ENCODE measurements at regions not wholly inside any gene's neighbourhood (a gene's known extent, or its start where the extent isn't known, plus 50 kb on each side); places are given as distances from the start of the nearest gene placed in this dataset.

DNA sequence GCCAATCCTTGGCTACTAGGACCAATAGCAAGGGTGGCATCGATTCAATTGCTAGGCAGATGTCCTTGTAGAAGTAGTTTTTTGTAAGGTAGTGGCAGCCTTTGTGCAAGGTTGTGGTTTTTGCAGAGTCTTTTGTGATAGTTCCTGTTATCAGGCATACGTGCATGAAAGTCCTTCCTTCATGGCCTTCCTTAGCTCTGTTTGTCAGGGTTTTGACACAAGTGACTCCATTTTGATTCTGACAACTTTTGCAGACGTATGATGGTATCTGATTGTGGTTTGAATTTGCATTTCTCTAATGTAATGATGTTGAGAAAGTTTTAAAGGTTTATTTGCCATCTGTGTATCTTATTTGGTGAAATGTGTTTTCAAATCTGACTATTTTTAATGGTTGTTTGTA lies 71.8 kb upstream of the SYPL1 start:
- Histone ChIP-seq H3K27ac (no peak overlapping the region), H3K4me1 (peaks cover 0 to 16% (median 6%) of the 10 kb centered on the region in 4 donors), H3K27me3 (no peaks in the 10 kb centered on the region), H3K36me3 (no peaks in the 10 kb centered on the region), H3K9me3 (no peaks in the 10 kb centered on the region), H3K4me3 (no peak overlapping the region)
- TF ChIP-seq, protein P1, sequence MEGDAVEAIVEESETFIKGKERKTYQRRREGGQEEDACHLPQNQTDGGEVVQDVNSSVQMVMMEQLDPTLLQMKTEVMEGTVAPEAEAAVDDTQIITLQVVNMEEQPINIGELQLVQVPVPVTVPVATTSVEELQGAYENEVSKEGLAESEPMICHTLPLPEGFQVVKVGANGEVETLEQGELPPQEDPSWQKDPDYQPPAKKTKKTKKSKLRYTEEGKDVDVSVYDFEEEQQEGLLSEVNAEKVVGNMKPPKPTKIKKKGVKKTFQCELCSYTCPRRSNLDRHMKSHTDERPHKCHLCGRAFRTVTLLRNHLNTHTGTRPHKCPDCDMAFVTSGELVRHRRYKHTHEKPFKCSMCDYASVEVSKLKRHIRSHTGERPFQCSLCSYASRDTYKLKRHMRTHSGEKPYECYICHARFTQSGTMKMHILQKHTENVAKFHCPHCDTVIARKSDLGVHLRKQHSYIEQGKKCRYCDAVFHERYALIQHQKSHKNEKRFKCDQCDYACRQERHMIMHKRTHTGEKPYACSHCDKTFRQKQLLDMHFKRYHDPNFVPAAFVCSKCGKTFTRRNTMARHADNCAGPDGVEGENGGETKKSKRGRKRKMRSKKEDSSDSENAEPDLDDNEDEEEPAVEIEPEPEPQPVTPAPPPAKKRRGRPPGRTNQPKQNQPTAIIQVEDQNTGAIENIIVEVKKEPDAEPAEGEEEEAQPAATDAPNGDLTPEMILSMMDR (IDR thresholded peaks at IDR 0.05) = no peak
- DNase-seq = no peak
- intact Hi-C loops (cut with DNase I; ENCODE audit: low total_unique reads) = no loop called here

- Histone ChIP-seq H3K36me3 (no peaks in the 10 kb centered on the region), H3K9me3 (no peaks in the 10 kb centered on the region), H3K27ac (no peak overlapping the region), H3K27me3 (no peaks in the 10 kb centered on the region), H3K4me3 (no peak overlapping the region), H3K4me1 (peaks cover 0 to 26% (median 14%) of the 10 kb centered on the region in 4 donors)
- intact Hi-C loops (cut with DNase I; ENCODE audit: low total_unique reads) = no loop called here
- no peak for DNase-seq
- TF ChIP-seq, protein P1 (IDR thresholded peaks at IDR 0.05) = no peak
Measured at GRCh38 chr7:106182904-106183303, 70.8 kb upstream of the SYPL1 start.

- intact Hi-C loops (cut with DNase I; ENCODE audit: low total_unique reads) = no loop called here
- Histone ChIP-seq H3K27ac (peak overlapping the region in 1 of 2 donors; percentile 52), H3K27me3 (no peaks in the 10 kb centered on the region), H3K36me3 (no peaks in the 10 kb centered on the region), H3K4me1 (peaks cover 0 to 36% (median 25%) of the 10 kb centered on the region in 4 donors), H3K4me3 (no peak overlapping the region), H3K9me3 (no peaks in the 10 kb centered on the region)
- TF ChIP-seq, protein P1 (IDR thresholded peaks at IDR 0.05) = no peak
- DNase-seq = no peak
Measured at GRCh38 chr7:106181658-106182265, 69.7 kb upstream of the SYPL1 start.

GRCh38 chr7:106180721-106181120 lies 68.6 kb upstream of the SYPL1 start:
- DNase-seq = no peak
- no peaks in the 10 kb centered on the region for H3K9me3 ChIP-seq
- H3K27ac ChIP-seq = peak overlapping the region in 1 of 2 donors; percentile 52
- H3K27me3 ChIP-seq = no peaks in the 10 kb centered on the region
- H3K36me3 ChIP-seq = no peaks in the 10 kb centered on the region
- TF ChIP-seq, protein P1 (IDR thresholded peaks at IDR 0.05) = no peak
- intact Hi-C loops (cut with DNase I; ENCODE audit: low total_unique reads) = no loop called here
- H3K4me3 ChIP-seq = no peak overlapping the region
- H3K4me1 ChIP-seq = peaks cover 0 to 39% (median 26%) of the 10 kb centered on the region in 4 donors

- peak overlapping the region in 1 of 2 donors; percentile 41 for H3K27ac ChIP-seq
- TF ChIP-seq, protein P1 (IDR thresholded peaks at IDR 0.05) = no peak
- H3K9me3 ChIP-seq = no peaks in the 10 kb centered on the region
- H3K36me3 ChIP-seq = no peaks in the 10 kb centered on the region
- DNase-seq = no peak
- intact Hi-C loops (cut with DNase I; ENCODE audit: low total_unique reads) = loop anchor here (5.0 to 10.0 kb wide), 3 partner anchors 103 to 976 kb away; partner anchors contain the start of gene NAMPT
- no peaks in the 10 kb centered on the region for H3K27me3 ChIP-seq
- peaks cover 0 to 39% (median 26%) of the 10 kb centered on the region in 4 donors for H3K4me1 ChIP-seq
- H3K4me3 ChIP-seq = no peak overlapping the region
Measured at GRCh38 chr7:106179256-106179655, 67.1 kb upstream of the SYPL1 start.

All from tibial artery (tissue), 4 donors.